Loucy (cell line): ENCODE measurements at regions not wholly inside any gene's neighbourhood (a gene's known extent, or its start where the extent isn't known, plus 50 kb on each side); places are given as distances from the start of the nearest gene placed in this dataset.

Experiments
- H2AFZ ChIP-seq: fragments of 200-600 bp; sonication (generic); 2 replicates; pipeline ENCODE4 v1.6.0; 2016; ENCODE audit warnings: antibody characterized with exemption, mild to moderate bottlenecking, low read length, moderate library complexity
- H3F3A ChIP-seq: fragments of 200-600 bp; 2 replicates; pipeline ENCODE4 v1.6.0; 2016; ENCODE audit warnings: antibody characterized with exemption, low read depth, mild to moderate bottlenecking
- H3K27me3 ChIP-seq: fragments of 200-600 bp; sonication (generic); 2 replicates; pipeline ENCODE4 v1.6.1; 2014; ENCODE audit warnings: low read length, mild to moderate bottlenecking; ENCODE audit not compliant: insufficient read depth, poor library complexity, severe bottlenecking
- H3K36me3 ChIP-seq: fragments of 200-600 bp; sonication (generic); 2 replicates; pipeline ENCODE4 v1.6.1; 2016; ENCODE audit warnings: low read length; ENCODE audit not compliant: insufficient read depth
- H3K4me1 ChIP-seq: fragments of 200-600 bp; sonication (generic); 2 replicates; pipeline ENCODE4 v1.5.1; 2014; ENCODE audit warnings: low read length, mild to moderate bottlenecking; ENCODE audit not compliant: insufficient read depth, poor library complexity, severe bottlenecking
- H3K4me2 ChIP-seq: fragments of 200-600 bp; sonication (generic); 2 replicates; pipeline ENCODE4 v1.6.0; 2014; ENCODE audit warnings: antibody characterized with exemption, low read length, low read depth, mild to moderate bottlenecking; ENCODE audit not compliant: poor library complexity, severe bottlenecking
- H3K4me3 ChIP-seq: fragments of 200-600 bp; sonication (generic); 2 replicates; pipeline ENCODE4 v1.5.1; 2014; ENCODE audit warnings: low read length, mild to moderate bottlenecking, mixed read lengths; ENCODE audit not compliant: poor library complexity, severe bottlenecking
- H3K79me2 ChIP-seq: fragments of 200-600 bp; sonication (generic); 2 replicates; pipeline ENCODE4 v1.6.1; 2014; ENCODE audit warnings: low read length; ENCODE audit not compliant: insufficient read depth
- H3K9ac ChIP-seq: fragments of 200-600 bp; sonication (generic); 2 replicates; pipeline ENCODE4 v1.6.0; 2014; ENCODE audit warnings: mild to moderate bottlenecking, low read depth, low read length, moderate library complexity; ENCODE audit not compliant: poor library complexity, severe bottlenecking
- H3K9me2 ChIP-seq: fragments of 200-600 bp; sonication (generic); replicated peaks from 2 replicates; pipeline ENCODE4 v1.6.1; 2016; ENCODE audit warnings: low read depth, low read length, mixed read lengths
- H3K9me3 ChIP-seq: fragments of 200-600 bp; sonication (generic); 2 replicates; pipeline ENCODE4 v1.6.1; 2014; ENCODE audit warnings: mild to moderate bottlenecking, antibody characterized with exemption, low read length, low read depth; ENCODE audit not compliant: insufficient read depth
- H4K20me1 ChIP-seq: fragments of 200-600 bp; sonication (generic); 2 replicates; pipeline ENCODE4 v1.6.0; 2014; ENCODE audit warnings: antibody characterized with exemption, low read length, mild to moderate bottlenecking; ENCODE audit not compliant: insufficient read depth, poor library complexity, severe bottlenecking
- EZH2phosphoT487 ChIP-seq: fragments of 200-600 bp; IDR thresholded peaks from 2 replicates; pipeline ENCODE4 v1.6.1; 2018; ENCODE audit warnings: antibody characterized with exemption, mild to moderate bottlenecking, moderate library complexity, borderline replicate concordance
- TF ChIP-seq, protein P1 (sequence below): fragments of 200-600 bp; sonication (generic); conservative IDR thresholded peaks from 2 replicates; pipeline ENCODE4 v1.5.1; 2014; ENCODE audit warnings: mild to moderate bottlenecking, antibody characterized with exemption, low read length

DNA sequence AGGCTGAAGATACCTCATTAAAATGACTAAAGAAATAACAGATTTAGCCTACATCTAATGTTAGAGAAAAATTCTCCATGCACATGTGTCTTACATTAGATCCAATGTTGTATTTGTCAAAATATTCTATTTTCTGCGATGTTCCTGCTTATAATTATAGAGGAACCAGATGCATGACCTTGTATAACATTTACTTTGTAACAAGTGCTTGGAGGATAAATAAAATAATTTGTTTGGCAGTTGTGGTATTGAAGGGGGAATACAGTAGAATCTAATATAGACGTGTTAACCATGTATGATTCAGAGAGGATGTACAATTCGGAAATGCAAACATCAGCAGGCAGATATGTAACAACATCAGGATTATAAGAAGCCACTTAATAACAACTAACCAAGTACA, 922.2 kb downstream of the TUSC7 start:
- no peak overlapping the region for H3K9ac ChIP-seq
- H3K9me2 ChIP-seq, result no peaks in the 10 kb centered on the region
- no peaks in the 10 kb centered on the region for H3F3A ChIP-seq
- H3K36me3 ChIP-seq, result no peaks in the 10 kb centered on the region
- H3K27me3 ChIP-seq, result no peaks in the 10 kb centered on the region
- no peaks in the 10 kb centered on the region for H3K9me3 ChIP-seq
- no peak overlapping the region for H3K4me2 ChIP-seq
- no peaks in the 10 kb centered on the region for H4K20me1 ChIP-seq
- no peak overlapping the region for H2AFZ ChIP-seq
- H3K4me1 ChIP-seq, result no peaks in the 10 kb centered on the region
- TF ChIP-seq, protein P1, sequence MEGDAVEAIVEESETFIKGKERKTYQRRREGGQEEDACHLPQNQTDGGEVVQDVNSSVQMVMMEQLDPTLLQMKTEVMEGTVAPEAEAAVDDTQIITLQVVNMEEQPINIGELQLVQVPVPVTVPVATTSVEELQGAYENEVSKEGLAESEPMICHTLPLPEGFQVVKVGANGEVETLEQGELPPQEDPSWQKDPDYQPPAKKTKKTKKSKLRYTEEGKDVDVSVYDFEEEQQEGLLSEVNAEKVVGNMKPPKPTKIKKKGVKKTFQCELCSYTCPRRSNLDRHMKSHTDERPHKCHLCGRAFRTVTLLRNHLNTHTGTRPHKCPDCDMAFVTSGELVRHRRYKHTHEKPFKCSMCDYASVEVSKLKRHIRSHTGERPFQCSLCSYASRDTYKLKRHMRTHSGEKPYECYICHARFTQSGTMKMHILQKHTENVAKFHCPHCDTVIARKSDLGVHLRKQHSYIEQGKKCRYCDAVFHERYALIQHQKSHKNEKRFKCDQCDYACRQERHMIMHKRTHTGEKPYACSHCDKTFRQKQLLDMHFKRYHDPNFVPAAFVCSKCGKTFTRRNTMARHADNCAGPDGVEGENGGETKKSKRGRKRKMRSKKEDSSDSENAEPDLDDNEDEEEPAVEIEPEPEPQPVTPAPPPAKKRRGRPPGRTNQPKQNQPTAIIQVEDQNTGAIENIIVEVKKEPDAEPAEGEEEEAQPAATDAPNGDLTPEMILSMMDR, result no peak
- TF ChIP-seq EZH2phosphoT487, result no peak
- H3K79me2 ChIP-seq, result no peaks in the 10 kb centered on the region
- no peak overlapping the region for H3K4me3 ChIP-seq

GRCh38 chr3:117632191-117632590, 922.6 kb downstream of the TUSC7 start:
- no peaks in the 10 kb centered on the region for H3K27me3 ChIP-seq
- no peak for TF ChIP-seq EZH2phosphoT487
- TF ChIP-seq, protein P1, result no peak
- H3K9ac ChIP-seq, result no peak overlapping the region
- no peaks in the 10 kb centered on the region for H3K79me2 ChIP-seq
- H3K4me1 ChIP-seq, result no peaks in the 10 kb centered on the region
- no peak overlapping the region for H3K4me2 ChIP-seq
- H3K36me3 ChIP-seq, result no peaks in the 10 kb centered on the region
- no peaks in the 10 kb centered on the region for H3K9me2 ChIP-seq
- H3K4me3 ChIP-seq, result no peak overlapping the region
- H4K20me1 ChIP-seq, result no peaks in the 10 kb centered on the region
- no peaks in the 10 kb centered on the region for H3F3A ChIP-seq
- H2AFZ ChIP-seq, result no peak overlapping the region
- no peaks in the 10 kb centered on the region for H3K9me3 ChIP-seq

DNA sequence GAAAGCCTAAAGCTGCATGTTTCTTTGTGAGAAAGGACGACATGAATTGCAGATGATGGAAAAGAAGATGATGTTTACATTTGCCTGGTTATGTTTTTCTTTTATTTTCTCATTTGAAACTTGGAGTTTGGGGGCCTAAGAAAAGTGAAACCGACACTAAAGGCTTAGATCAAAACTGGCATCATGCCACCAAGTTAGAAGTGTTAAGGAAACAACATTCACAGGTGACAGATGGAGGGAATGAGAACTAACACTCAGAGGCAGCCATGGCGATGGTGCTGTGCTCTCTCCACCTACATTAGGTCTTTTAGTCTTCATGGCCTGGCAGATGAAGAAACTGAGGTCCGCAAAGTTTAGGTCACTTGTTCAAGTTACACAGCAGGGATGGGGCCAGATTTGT, 923.6 kb downstream of the TUSC7 start:
- Histone ChIP-seq H3K9me3 (no peaks in the 10 kb centered on the region), H3K4me2 (no peak overlapping the region), H3K9ac (no peak overlapping the region), H3K4me3 (no peak overlapping the region), H4K20me1 (no peaks in the 10 kb centered on the region), H3K27me3 (no peaks in the 10 kb centered on the region), H3F3A (no peaks in the 10 kb centered on the region), H3K4me1 (no peaks in the 10 kb centered on the region), H3K79me2 (no peaks in the 10 kb centered on the region), H3K9me2 (no peaks in the 10 kb centered on the region), H3K36me3 (no peaks in the 10 kb centered on the region), H2AFZ (no peak overlapping the region)
- no peak for TF ChIP-seq EZH2phosphoT487
- TF ChIP-seq, protein P1, result no peak
